ENCODE measurements at regions not wholly inside any gene's neighbourhood (a gene's known extent, or its start where the extent isn't known, plus 50 kb on each side); places are given as distances from the start of the nearest gene placed in this dataset.

GRCh38 chr11:33507356-33507755 lies 193.3 kb downstream of the C11orf91 start:
- H3K36me3 ChIP-seq (ENCODE audit: control insufficient read depth in 2 of 2, insufficient read depth in 1 of 2, low read length in 2 of 2), result no peaks in the 10 kb centered on the region
- H3K27ac ChIP-seq (ENCODE audit: extremely low read depth, low read depth, low read length), result no peak overlapping the region
- POLR2A ChIA-PET, result no interaction called here
- no peak overlapping the region for H3K4me3 ChIP-seq (ENCODE audit: low read depth, low read length)
- no peaks in the 10 kb centered on the region for H3K4me1 ChIP-seq (ENCODE audit: control insufficient read depth, insufficient read depth, low read length)
- CTCF ChIA-PET, result interaction anchor here (0.8 kb wide), 1 partner anchor 35 kb away, joined by 3 read pairs; no protein-coding TSS in a partner anchor
- H3K9me3 ChIP-seq (ENCODE audit: control insufficient read depth, insufficient read depth, low read depth, low read length), result no peaks in the 10 kb centered on the region
- no peak for TF ChIP-seq ZNF366 (tag by site-specific recombination; conservative IDR thresholded peaks at IDR 0.05)
- TF ChIP-seq ZNF2 (tag by site-specific recombination; IDR thresholded peaks at IDR 0.05), result no peak
- no peak for TF ChIP-seq ZNF600 (tag by site-specific recombination; IDR thresholded peaks at IDR 0.05)
- no peak for TF ChIP-seq ZNF776 (tag by site-specific recombination; IDR thresholded peaks at IDR 0.05; ENCODE audit: borderline replicate concordance)
- no peak for TF ChIP-seq ZNF140 (tag by site-specific recombination; IDR thresholded peaks at IDR 0.05)
- no peak for TF ChIP-seq ZFHX2 (tag by site-specific recombination; conservative IDR thresholded peaks at IDR 0.05)
- TF ChIP-seq ZNF354C (tag by site-specific recombination; IDR thresholded peaks at IDR 0.05; ENCODE audit: borderline replicate concordance, low read depth), result no peak
- TF ChIP-seq ZNF768 (tag by site-specific recombination; IDR thresholded peaks at IDR 0.05), result no peak
- TF ChIP-seq ZNF121 (tag by site-specific recombination; IDR thresholded peaks at IDR 0.05), result no peak
- no peak for TF ChIP-seq ZFP41 (tag by site-specific recombination; IDR thresholded peaks at IDR 0.05; ENCODE audit: borderline replicate concordance)
- TF ChIP-seq ZNF394 (tag by site-specific recombination; IDR thresholded peaks at IDR 0.05; ENCODE audit: borderline replicate concordance), result no peak
- TF ChIP-seq ZNF146 (tag by site-specific recombination; IDR thresholded peaks at IDR 0.05), result no peak
- TF ChIP-seq ZNF449 (tag by site-specific recombination; IDR thresholded peaks at IDR 0.05), result no peak
- no peak for TF ChIP-seq ZNF548 (tag by site-specific recombination; IDR thresholded peaks at IDR 0.05)
- no peak for TF ChIP-seq ZNF555 (tag by site-specific recombination; conservative IDR thresholded peaks at IDR 0.05)

- H3K36me3 ChIP-seq (ENCODE audit: control insufficient read depth in 2 of 2, insufficient read depth in 1 of 2, low read length in 2 of 2), result no peaks in the 10 kb centered on the region
Measured at GRCh38 chr11:33505093-33505492, 195.5 kb downstream of the C11orf91 start.

More at GRCh38 chr11:33505093-33505492, 195.5 kb downstream of the C11orf91 start:
- no peaks in the 10 kb centered on the region for H3K9me3 ChIP-seq (ENCODE audit: control insufficient read depth, insufficient read depth, low read depth, low read length)
- ChIA-PET POLR2A (no interaction called here), CTCF (interaction anchor here (0.8 to 1.3 kb wide), 2 partner anchors 27 to 182 kb away, joined by 3 read pairs; no protein-coding TSS in a partner anchor)
- no peak for TF ChIP-seq ZNF221 (tag by site-specific recombination; IDR thresholded peaks at IDR 0.05; ENCODE audit: borderline replicate concordance)
- TF ChIP-seq ZNF394 (tag by site-specific recombination; IDR thresholded peaks at IDR 0.05; ENCODE audit: borderline replicate concordance), result no peak
- TF ChIP-seq KLF1 (tag by site-specific recombination; IDR thresholded peaks at IDR 0.05), result no peak
- no peak for TF ChIP-seq ZNF133 (tag by site-specific recombination; IDR thresholded peaks at IDR 0.05)
- TF ChIP-seq YY2 (tag by site-specific recombination; IDR thresholded peaks at IDR 0.05), result no peak
- no peak for TF ChIP-seq ZNF510 (tag by site-specific recombination; IDR thresholded peaks at IDR 0.05; ENCODE audit: insufficient replicate concordance)
- no peak for TF ChIP-seq PBX3 (CRISPR knock-in tag; IDR thresholded peaks at IDR 0.05)
- no peak for TF ChIP-seq GLIS1 (tag by site-specific recombination; IDR thresholded peaks at IDR 0.05)
- TF ChIP-seq ZNF184 (tag by site-specific recombination; IDR thresholded peaks at IDR 0.05), result no peak
- no peak for TF ChIP-seq REPIN1 (tag by site-specific recombination; IDR thresholded peaks at IDR 0.05; ENCODE audit: low read depth)
- TF ChIP-seq ZNF629 (tag by site-specific recombination; IDR thresholded peaks at IDR 0.05), result no peak
- TF ChIP-seq ZNF19 (tag by site-specific recombination; IDR thresholded peaks at IDR 0.05; ENCODE audit: low read depth), result no peak
- no peaks in the 10 kb centered on the region for H3K4me1 ChIP-seq (ENCODE audit: control insufficient read depth, insufficient read depth, low read length)
- H3K27ac ChIP-seq (ENCODE audit: extremely low read depth, low read depth, low read length), result no peak overlapping the region
- no peak overlapping the region for H3K4me3 ChIP-seq (ENCODE audit: low read depth, low read length)

Data from HEK293 (cell line).